ENCODE measurements at regions not wholly inside any gene's neighbourhood (a gene's known extent, or its start where the extent isn't known, plus 50 kb on each side); places are given as distances from the start of the nearest gene placed in this dataset.

DNA sequence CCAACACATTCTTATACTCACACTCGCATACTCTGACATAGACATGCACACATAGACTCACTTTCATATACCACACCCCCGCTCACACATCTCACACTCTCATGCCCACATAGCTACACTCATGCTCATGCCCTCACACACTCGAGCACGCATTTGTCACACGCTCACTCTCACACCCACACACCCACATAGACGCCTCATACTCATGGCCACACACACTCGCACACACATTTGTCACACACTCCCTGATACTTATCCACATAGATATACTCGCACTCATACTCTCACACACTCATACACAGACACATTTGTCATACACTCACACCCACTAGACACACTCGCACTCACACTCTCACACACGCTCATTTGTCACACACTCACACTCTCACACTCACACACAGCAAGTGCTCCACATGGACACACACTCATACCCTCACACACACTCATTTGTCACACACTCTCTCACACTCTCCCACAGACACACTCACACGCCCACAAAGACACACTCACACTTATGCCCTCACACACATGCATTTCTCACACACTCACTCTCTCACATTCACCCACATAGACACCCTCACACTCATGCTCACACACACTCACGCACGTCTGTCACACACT, 50.9 kb downstream of the TNP1 start:
- DNase-seq = no peak

DNA sequence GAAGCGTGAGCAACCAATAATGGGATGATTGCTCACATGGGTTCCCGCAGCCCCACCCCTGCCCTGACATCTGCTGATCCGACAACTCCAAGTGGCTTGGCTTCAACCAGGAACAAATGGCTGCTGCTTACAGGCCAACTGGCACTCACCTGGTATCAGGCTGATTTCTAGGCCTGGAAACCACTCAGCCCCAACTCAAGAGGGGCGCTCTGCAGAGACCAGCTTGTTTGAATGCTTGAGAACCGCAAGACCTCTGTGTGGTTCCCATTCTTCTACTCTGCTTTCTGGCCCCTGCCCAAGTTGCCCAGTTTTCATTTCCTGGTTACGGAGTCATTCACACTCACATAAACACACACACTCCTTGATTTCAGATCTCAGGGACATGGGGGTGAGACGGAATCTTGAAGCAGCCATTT, 52.0 kb downstream of the TNP1 start:
- DNase-seq = no peak

DNA sequence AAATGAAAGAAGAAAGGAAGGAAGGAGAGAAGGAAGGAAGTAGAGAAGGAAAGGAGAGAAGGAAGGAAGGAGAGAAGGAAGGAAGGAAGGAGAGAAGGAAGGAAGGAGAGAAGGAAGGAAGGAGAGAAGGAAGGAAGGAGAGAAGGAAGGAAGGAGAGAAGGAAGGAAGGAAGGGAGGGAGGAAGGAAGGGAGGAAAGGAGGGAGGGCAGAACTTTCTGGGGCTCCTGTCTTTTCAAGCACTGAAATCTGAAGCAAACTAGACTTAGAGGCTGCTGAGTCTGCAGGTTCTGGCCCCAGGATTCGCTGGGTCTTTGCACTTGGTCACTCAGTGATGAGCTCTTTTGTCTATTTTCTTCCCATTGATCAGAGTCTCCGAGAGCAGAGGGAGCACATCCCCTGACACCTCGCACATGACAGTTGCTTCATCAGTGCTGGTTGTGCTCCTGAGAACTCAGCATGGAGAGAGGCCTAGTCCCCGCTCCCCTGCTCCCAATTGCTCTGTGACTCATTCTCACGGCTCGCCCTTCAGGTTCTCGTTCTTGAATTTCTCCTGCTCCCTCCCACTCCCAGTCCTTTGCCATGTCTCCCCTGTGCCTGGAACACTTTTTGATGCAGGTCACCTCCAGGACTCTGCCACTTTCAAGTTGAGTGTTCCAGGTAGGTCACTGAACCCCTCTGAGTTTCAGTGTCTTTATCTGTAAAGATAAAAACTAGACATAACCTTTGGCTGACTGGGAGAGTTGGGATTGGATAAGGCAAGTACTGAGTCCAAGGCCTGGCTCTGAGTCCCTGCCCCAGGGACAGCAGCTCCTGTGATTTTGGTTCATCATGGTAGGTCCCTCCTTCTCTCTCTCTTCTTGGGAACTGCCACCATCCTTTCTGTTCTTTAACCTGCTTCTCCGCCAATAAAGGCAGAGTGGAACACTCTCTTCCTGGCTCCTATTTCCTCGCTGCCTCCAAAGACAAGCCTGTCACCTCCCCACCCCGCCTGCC, 55.2 kb downstream of the TNP1 start:
- no peak for DNase-seq

DNA sequence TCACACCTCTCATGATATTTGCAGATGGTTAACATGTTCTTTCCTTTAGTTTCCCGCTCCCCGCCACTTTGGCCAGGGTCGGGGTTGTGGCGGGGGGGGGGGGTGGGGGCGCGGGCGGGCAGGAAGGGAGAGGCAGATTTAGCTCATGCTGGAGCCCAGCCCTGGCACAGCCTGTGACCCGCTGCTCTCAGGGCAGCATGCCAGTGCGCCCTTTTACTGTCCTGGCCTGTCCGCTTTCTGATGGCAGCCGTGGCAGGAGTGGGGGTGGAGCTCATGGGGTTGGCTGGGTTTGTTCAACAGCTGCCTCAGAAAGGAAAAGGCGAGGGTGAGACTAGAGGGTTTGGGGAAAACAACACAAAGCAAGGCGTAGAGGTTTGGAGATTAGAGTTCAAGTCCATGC, 56.1 kb downstream of the TNP1 start:
- no peak for DNase-seq

DNA sequence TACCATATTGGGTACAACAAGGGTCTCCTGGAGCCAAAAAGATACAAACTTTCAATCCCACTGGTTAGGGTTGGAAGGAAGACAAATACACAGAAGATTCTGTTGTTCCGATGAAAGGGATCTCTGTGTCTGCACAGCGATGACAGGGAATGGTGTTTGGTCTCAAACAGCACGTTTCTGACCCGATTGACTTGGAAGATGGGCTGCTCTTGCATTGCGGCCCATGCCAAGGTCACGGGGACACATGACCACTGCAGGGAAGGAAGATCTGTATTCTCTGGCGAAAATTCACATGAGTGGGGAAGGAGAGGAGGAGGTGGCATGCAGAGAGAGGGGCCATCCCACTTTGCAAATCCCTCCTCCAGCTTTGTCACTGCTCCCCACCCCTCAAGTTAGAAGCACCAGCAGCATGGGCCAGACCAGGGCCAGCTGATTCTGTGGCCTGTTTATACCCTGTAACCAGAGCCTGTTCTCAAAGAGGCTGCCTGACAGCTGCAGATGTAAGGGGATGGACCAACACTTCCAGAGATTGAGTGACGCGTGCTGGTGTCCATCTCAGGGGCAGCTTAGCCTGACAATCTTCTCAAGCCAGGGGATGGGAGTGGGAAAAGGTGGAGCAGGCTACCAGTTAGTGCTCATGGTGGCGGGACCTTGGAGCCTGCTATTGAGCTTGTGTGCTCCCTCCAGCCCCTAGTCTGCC, 57.2 kb downstream of the TNP1 start:
- no peak for DNase-seq

DNA sequence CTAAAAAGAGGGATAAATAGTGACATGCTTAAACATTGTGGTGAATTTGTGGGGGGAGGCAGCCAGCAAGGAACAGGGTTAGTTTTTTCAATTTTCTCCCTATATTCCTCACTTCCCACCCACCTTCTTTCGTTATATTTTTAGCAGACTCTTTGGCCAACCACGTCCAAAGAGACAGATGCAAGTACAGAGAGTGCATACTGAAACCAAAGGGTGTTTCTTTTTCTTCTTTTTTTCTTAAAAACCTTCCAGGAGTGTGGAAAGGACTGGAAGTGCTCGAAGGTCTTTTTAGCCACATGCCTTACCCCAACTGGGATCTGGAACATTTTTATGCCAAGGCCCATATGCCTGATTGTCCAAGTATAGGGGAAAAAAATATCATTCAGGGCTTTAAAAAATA, 59.0 kb downstream of the TNP1 start:
- DNase-seq = no peak

DNA sequence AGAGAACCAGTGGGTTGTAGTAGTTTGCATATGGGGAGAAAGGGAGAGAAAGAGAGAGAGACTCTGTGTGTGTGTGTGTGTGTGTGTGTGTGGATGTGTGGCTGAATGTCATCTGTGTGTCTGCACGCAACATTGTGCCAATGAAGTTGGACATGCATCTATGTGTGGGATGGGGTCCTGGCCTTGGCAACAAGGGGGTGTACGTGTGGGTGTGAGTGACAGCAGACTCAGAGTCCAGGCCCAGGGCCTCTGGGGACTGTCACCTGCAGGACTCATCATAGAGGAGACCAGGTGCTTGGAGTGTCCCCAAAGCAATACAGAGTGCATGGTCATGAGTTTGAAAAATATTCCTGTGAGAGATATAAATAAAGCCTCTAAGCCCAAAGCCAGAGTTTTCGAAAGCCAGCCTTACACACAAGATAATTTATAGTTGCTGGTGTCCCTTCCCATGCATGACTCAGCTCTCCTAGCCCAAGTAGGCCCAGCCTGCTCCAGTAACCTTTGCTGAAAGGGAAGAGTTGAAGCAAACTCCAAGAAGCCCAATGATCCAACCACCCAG, 59.9 kb downstream of the TNP1 start:
- no peak for DNase-seq

DNA sequence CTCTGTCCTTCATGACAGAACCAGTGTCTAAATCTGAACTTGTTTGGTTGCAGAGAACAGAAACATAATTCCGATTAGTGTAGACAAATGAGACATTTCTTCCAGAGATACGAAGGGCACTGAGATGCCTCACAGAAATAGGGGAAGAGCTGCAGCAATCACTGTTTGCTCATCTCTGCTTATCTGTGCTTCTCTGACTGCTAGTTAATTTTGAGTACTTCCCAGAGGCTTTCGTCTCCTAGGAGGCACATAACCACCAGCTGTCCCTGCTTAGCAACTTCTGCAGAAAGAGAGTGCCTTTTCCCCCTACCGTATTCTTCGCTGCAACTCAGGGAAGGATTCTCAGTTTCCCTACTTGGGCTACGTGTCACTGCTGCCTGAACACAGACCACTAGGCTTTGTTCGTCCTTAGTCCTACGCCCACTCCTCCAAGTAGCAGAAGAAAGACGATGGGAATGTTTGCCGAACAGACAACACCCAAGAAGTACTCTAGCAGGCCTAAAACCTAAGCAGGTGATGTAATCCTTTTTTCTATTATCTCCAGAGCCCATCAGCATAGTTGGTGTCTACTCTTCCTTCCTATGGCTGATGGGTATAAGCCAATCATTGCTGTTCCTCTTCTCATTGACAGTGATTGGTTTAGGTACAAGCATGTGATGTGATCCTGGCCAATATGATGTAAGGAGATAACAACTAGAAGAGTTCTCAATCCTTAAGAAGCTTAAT, 63.6 kb downstream of the TNP1 start:
- no peak for DNase-seq

DNA sequence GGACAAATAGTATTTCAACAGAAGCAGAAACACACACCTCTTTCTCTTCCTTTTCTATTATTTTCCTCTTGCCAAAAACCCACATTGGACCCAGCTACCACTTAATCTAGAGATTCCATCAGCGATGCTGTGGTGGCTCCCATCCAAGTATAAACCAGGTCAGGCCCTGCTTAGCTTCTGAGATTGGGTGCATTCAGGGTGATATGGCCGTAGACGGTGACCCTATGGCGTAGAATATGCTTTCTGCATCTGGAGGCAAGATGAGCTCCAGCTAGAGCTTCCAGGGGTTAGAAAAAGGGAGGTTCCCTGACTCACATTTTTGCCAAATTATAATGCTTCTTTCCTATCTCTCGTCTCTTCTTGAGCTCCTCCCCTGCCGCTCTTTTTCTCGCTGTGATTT, 66.5 kb downstream of the TNP1 start:
- DNase-seq = no peak

DNA sequence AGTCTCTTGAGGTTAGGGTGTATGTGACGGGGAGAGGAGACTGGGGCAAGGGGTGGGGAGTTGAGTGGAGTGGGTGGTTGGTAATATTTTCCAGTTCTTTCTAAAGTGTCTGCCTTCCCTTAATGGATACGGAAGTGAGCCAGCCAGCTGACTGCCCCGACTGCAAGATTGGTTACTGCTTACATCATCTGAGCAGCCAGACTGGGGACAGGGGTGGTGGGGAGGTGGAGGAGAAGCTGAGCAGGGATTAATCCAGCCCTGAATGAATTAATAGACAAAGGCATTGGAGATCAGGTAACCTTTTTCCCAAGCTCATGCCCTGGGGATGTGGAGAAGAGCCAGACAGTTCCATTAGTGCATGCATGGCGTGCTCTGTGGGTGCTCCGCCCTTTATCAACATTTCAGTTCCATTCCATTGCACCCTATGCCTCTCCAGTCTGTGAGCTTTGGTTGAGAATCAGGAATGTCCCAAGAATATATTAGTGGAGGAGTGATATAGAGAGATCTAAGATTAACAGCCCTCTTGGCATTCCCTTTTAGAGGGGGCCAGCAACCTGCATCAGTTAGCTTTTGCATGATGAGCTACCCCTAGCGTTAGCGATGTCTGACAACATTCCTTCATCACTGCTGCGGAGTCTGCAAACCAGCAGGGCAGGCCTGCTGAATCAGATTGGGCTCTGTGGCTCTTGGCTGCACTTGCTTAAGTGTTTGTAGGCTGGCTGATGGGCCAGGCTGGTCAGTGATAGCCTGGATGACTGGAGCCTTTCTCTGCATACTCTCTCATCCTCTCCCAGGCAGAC, 67.4 kb downstream of the TNP1 start:
- no peak for DNase-seq

DNA sequence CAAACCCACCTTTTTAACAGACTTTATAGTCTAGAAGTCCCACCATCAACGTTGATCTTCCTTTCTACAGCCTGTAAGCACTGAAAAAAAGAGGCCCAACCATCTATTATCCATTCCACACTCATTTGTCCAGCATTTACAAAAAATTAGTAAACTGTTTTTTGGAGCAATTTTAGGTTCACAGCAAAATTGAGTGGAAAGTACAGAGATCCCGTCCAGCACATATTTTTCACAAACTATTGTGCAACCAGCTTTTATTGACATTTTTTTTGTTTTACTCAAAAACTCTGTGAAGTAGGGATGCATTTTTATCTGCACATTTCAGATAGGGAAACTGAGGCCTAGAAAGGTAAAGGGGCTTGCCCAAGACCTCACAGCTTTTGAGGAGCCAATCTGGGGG, 68.6 kb downstream of the TNP1 start:
- DNase-seq = no peak

DNA sequence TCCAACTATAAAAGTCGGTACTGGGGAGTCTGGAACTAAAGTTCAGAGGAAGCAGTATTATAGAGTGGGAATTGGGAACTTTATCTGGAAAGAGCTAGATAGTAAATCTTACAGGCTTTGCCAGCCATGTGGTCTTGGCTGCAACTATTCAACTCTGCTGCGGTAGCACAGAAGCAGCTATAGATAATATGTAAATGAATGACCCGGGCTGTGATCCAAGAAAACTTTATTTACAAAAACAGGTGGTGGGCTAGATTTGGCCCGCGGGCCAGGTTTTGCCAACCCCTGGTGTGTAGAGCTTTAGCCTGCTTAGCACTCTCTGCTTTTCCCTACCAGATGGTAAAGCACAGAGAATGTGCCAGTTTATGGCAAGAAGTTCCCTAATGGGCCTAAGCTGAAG, 70.8 kb downstream of the TNP1 start:
- no peak for DNase-seq

DNA sequence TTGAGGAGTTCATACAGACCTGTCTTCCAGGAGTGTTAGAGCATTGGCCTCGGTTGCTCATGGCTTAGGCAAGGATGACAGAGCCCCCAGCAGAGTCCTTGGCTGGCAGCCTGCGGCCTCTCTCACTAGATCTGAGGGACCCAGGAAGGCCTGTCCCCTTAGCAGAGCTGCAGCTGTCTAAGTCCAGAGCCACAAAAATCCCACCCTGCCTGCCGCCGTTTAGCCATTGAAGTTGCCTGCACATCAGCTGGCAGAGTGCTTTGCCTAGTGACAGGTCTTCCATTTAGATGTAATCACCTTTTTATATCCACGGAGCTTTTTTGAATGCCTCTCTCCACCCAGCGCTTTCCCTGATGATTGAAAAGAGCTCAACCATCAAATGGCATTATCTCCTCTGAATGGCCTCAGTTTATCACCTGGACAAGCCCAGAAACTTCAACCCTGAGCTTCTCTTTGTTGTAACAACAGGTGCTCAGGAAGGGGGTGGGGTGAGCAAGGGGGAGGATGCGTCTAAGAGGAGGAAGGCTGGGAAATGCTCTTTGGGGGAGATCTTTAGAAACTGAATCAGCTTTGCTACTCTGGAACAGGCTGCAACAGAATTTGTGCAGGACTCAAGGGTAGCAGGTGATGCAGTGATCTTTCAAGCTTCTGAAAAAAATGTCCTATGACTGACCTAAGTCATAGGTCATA, 71.9 kb downstream of the TNP1 start:
- no peak for DNase-seq

DNA sequence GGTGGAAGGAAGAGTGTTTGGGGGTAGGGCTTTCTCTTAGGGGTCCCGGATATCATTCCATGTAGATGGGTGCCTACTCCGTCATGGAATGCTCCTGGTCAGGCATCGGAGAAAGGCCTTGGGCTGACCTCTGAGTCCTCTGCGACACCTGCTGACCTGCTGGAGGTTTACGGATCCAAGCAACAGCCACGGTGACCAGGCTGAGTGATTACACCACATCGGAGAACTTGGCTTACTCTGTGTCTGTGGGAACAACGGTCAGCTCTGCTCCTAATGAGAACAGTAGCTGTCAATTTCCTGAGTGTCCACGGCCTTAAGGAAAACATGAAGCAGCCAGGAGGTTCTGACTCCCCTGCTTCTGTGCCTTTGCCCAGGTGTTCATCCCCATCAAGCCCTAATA, 73.2 kb downstream of the TNP1 start:
- DNase-seq = no peak

DNA sequence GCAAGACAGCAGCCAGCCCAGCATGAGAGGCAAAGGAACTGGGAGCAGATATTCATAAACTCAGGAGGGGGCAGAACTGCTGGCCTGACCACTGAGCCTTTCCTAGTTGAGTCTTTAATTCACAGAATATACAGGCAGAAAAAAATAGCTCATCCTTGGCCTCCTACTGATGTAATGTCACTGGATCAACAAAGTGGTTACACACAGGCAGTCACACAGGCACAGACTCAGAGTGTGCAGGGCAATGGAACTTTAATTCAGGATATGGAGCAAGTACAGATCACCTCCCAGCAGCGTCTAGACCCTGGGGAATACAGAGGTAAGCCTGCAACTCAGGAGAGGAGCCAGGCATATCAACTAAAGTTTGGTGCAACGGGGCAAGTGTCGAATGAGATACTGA, 75.4 kb downstream of the TNP1 start:
- DNase-seq = no peak

DNA sequence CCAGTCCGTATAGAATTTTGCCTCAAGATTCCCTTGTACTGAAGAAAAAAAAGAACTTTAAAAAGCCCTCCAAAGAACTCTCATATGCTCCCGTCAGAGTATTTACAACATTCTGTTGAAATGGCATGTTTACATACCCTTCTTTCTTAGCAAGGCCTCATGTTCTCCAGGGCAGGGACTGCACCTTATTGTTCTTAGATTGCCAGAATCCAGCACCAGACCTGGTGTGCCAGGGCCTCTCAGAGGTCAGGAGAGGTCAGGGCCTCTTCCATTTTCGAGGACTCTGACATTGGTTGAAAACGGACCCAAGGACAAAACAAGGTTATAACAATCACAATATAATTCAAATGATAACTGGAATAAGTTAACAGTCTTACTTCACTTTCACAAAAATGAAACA, 78.2 kb downstream of the TNP1 start:
- no peak for DNase-seq

DNA sequence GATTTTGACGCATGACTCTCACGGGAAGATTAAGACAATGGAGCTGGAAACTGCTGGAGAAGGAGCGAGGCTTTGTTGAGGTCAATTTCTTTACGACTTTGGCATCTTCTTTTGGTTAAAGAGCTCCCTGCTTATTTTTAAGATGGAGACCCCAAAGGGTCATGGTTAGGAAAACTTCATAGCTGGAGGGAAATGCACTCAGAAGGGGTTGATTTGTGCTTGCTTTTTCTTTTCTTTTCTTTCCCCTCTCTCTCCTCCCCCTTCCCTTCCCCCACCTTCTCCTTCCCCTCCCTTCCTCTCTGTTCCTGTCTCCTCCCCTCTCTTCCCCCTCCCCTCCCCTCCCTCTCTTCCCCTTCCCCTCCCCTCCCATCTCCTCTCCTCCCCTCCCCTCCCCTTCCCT, 79.0 kb downstream of the TNP1 start:
- DNase-seq = no peak

DNA sequence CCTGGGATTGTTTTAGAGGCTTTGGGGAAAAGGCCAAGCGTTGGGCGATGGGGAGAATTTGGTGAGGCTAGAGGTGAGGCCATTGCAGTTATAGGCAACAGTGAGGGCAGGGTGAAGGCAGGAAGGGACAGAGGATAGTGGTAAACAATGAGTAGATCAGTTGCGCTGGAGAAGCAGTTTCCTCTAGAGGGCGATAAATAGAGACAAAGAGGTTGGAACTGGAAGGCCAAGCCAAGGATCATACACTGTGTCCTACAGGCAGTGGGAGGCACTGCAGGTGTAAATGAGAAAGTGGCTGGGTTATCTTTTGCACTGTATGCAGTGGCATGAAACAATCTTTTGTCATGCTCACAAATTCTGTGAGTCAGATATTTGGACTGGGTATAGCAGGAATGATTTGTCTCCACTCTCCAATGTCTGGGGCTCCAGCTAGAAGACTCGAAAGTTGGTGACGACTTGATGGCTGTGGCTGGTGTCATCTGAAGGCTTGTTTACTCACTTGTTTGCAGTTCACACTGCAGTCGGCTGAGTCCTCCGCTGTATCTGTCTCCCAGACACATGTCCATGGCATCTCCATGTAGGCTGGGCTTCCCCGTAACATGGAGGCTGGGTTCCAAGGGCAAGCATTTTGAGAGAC, 82.1 kb downstream of the TNP1 start:
- peak in 1 of 5 donors; percentile 57 for DNase-seq

DNA sequence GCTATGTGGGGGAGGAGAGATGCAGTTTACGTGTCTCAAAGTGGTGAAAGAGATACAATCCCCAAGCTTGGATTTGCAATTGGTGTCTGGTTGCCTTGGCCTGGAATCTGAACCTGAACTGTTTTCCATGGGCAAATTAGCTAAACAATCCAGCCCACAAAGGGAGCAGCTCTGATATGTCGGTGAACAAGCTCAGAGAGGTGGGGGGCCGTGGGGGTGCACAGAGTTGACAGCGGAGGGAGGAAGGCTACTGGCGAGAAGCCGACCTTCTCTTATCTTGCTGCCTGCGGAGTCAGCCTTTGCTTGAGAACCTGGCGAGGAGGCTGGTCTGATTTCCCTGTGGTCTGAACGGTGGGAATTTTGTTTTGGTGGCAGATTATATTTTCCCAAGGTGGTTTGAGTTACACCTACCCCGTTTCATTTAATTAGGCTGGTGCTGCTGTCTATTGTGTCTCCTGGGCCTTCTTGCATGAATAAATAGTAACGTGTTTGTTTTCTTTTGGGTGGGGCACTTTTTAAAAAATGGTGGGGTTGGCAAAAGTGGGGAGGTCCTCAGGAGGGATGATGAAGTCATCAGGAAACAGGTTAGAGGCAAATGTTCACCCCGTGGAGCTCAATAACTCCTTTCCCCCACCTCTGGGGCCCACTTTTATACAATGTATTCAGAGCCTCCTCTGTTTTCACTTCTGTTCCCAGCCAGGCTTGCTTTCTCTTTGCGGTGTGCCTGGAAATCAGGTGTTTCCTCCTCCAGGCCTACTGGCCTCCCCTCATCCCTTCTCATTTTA, 80.9 kb upstream of the IGFBP5 start:
- no peak for DNase-seq

DNA sequence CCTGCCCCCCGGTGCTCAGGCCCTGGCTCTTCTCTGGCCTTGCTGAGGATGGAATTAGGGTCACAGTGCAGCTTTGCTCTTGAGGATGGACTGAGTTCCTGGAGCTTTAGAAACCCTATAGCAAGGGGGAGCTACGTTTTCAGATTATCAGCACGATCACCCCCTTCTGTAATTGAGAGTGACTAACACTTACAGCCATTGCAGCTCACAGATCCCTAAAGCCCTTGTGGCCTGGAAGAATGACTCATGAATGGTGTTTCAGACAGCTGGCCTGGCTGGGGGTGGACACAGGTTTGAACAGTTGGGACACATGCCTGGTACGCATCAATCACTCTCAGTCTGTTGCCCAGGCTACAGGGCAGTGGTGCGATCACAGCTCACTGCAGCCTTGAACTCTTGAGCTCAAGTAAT, 79.7 kb upstream of the IGFBP5 start:
- no peak for DNase-seq

All from T-helper 1 cell (primary cell).